GM10266 (cell line): ENCODE measurements at regions not wholly inside any gene's neighbourhood (a gene's known extent, or its start where the extent isn't known, plus 50 kb on each side); places are given as distances from the start of the nearest gene placed in this dataset.

Source experiments
- DNase-seq: peaks from one replicate; pipeline ENCODE4 v3.0.0; 2012; ENCODE audit errors: extremely low spot score
- CTCF ChIP-seq: IDR thresholded peaks from 2 replicates; pipeline ENCODE4 v1.5.1; 2012; ENCODE audit warnings: mild to moderate bottlenecking, low read depth; ENCODE audit not compliant: control insufficient read depth, insufficient read depth; ENCODE audit errors: missing control alignments

GRCh38 chr14:97368049-97368448, 570.9 kb downstream of the VRK1 start:
- no peak for DNase-seq
- TF ChIP-seq CTCF, result no peak

- DNase-seq, result no peak
- TF ChIP-seq CTCF, result no peak
Measured at GRCh38 chr14:97368900-97369564, 571.9 kb downstream of the VRK1 start.

- TF ChIP-seq CTCF, result no peak
- DNase-seq, result no peak
Measured at GRCh38 chr14:97369901-97370300, 572.7 kb downstream of the VRK1 start.

- no peak for DNase-seq
- TF ChIP-seq CTCF, result no peak
Measured at GRCh38 chr14:97376310-97376709, 579.1 kb downstream of the VRK1 start.

- TF ChIP-seq CTCF, result no peak
- no peak for DNase-seq
Measured at GRCh38 chr14:97377550-97377949, 580.4 kb downstream of the VRK1 start.

- TF ChIP-seq CTCF, result no peak
- no peak for DNase-seq
Measured at GRCh38 chr14:97379091-97379531, 581.9 kb downstream of the VRK1 start.

GRCh38 chr14:97380539-97380941, 583.4 kb downstream of the VRK1 start:
- no peak for DNase-seq
- no peak for TF ChIP-seq CTCF
